Vagina (tissue), 2 donors: ENCODE measurements at regions not wholly inside any gene's neighbourhood (a gene's known extent, or its start where the extent isn't known, plus 50 kb on each side); places are given as distances from the start of the nearest gene placed in this dataset.

Source experiments
- CTCF ChIP-seq, 3 experiments: fragments of 450-650 bp in 2 of 3; fragments of 200-600 bp in 1 of 3; sonication (generic) in 1 of 3; IDR thresholded peaks; one replicate each; pipeline ENCODE4 v1.5.1; 2017 to 2019; ENCODE audit warnings: antibody characterized with exemption in 3 of 3, mild to moderate bottlenecking in 2 of 3, moderate library complexity in 2 of 3
- POLR2A ChIP-seq, 2 donors: fragments of 450-650 bp; IDR thresholded peaks; one replicate each; pipeline ENCODE4 v1.6.1; 2017; ENCODE audit warnings: antibody characterized with exemption in 2 of 2, mild to moderate bottlenecking in 2 of 2, moderate library complexity in 2 of 2
- POLR2AphosphoS5 ChIP-seq, 2 donors: sonication (generic); formaldehyde crosslinking; IDR thresholded peaks; one replicate each; pipeline ENCODE4 v1.9.0; 2017; ENCODE audit warnings: antibody characterized with exemption in 2 of 2, mild to moderate bottlenecking in 2 of 2, low read depth in 1 of 2; ENCODE audit not compliant: insufficient read depth in 1 of 2

- TF ChIP-seq CTCF (IDR thresholded peaks at IDR 0.05): no peak
- TF ChIP-seq POLR2A (IDR thresholded peaks at IDR 0.05): no peak
- no peak for TF ChIP-seq POLR2AphosphoS5 (IDR thresholded peaks at IDR 0.05; ENCODE audit: insufficient read depth in 1 of 2, low read depth in 1 of 2)
Observed at GRCh38 chrX:80267790-80268189, 152.5 kb upstream of the TENT5D start.
